Tibial artery (tissue), 4 donors: ENCODE measurements at regions not wholly inside any gene's neighbourhood (a gene's known extent, or its start where the extent isn't known, plus 50 kb on each side); places are given as distances from the start of the nearest gene placed in this dataset.

Experiments used
- DNase-seq, 2 donors: peaks; one replicate each; pipeline ENCODE4 v3.0.0-alpha.2; 2019
- H3K27ac ChIP-seq, 2 donors: fragments of 200-600 bp; sonication (generic) in 1 of 2; 1 replicate in 1 of 2; 2 replicates in 1 of 2; pipeline ENCODE4 v1.5.1; 2018 to 2019; ENCODE audit warnings: mild to moderate bottlenecking in 1 of 2
- H3K27me3 ChIP-seq, 2 donors: fragments of 200-600 bp; sonication (generic) in 1 of 2; one replicate each; pipeline versions ENCODE4 v1.5.1 to v1.6.0; 2016 to 2019
- H3K36me3 ChIP-seq, 3 donors: fragments of 200-600 bp; sonication (generic) in 2 of 3; one replicate each; pipeline ENCODE4 v1.5.1; 2016 to 2019; ENCODE audit warnings: mild to moderate bottlenecking in 2 of 3
- H3K4me1 ChIP-seq, 4 donors: fragments of 200-600 bp; sonication (generic) in 2 of 4; 1 replicate in 3 of 4; 2 replicates in 1 of 4; pipeline ENCODE4 v1.5.1; 2016 to 2019
- H3K4me3 ChIP-seq, 2 donors: fragments of 200-600 bp; sonication (generic) in 1 of 2; 1 replicate in 1 of 2; 2 replicates in 1 of 2; pipeline ENCODE4 v1.5.1; 2018 to 2019; ENCODE audit warnings: mild to moderate bottlenecking in 2 of 2
- H3K9me3 ChIP-seq, 3 donors: fragments of 200-600 bp; sonication (generic) in 1 of 3; one replicate each; pipeline ENCODE4 v1.5.1; 2016 to 2019
- CTCF ChIP-seq, 2 experiments: fragments of 200-600 bp in 1 of 2; fragments of 450-650 bp in 1 of 2; IDR thresholded peaks; one replicate each; pipeline ENCODE4 v1.5.1; 2017 to 2019; ENCODE audit warnings: antibody characterized with exemption in 2 of 2, mild to moderate bottlenecking in 1 of 2, moderate library complexity in 1 of 2
- intact Hi-C: fragments of 100-400 bp; cut with DNase I; formaldehyde crosslinking; loops from one replicate; pipeline ENCODE4 v1.15.0; 2023; ENCODE audit warnings: low total_unique reads

- no peaks in the 10 kb centered on the region for H3K27me3 ChIP-seq
- H3K9me3 ChIP-seq = no peaks in the 10 kb centered on the region
- no peak for TF ChIP-seq CTCF (IDR thresholded peaks at IDR 0.05)
- no peak overlapping the region for H3K4me3 ChIP-seq
- H3K27ac ChIP-seq = peak overlapping the region in 1 of 2 donors; percentile 61
- no peaks in the 10 kb centered on the region for H3K36me3 ChIP-seq
- intact Hi-C loops = no loop called here
- DNase-seq = no peak
- peaks cover 0 to 23% (median 8%) of the 10 kb centered on the region in 4 donors for H3K4me1 ChIP-seq
These were observed 353.5 kb downstream of the ENC1 start for GRCh38 chr5:74286734-74287695.

GRCh38 chr5:74285675-74286280 is 354.8 kb downstream of the ENC1 start:
- DNase-seq = no peak
- H3K36me3 ChIP-seq = no peaks in the 10 kb centered on the region
- no peak overlapping the region for H3K27ac ChIP-seq
- no peak overlapping the region for H3K4me3 ChIP-seq
- no peaks in the 10 kb centered on the region for H3K9me3 ChIP-seq
- no peak for TF ChIP-seq CTCF (IDR thresholded peaks at IDR 0.05)
- H3K4me1 ChIP-seq = peaks cover 0 to 22% (median 8%) of the 10 kb centered on the region in 4 donors
- intact Hi-C loops = no loop called here
- no peaks in the 10 kb centered on the region for H3K27me3 ChIP-seq

GRCh38 chr5:74282490-74282889 is 358.0 kb downstream of the ENC1 start:
- H3K9me3 ChIP-seq = no peaks in the 10 kb centered on the region
- intact Hi-C loops = no loop called here

GRCh38 chr5:74281166-74281565 is 359.4 kb downstream of the ENC1 start:
- H3K27ac ChIP-seq = no peak overlapping the region
- no peaks in the 10 kb centered on the region for H3K9me3 ChIP-seq
- no peaks in the 10 kb centered on the region for H3K4me1 ChIP-seq
- no peaks in the 10 kb centered on the region for H3K27me3 ChIP-seq
- no peak overlapping the region for H3K4me3 ChIP-seq
- TF ChIP-seq CTCF (IDR thresholded peaks at IDR 0.05) = no peak
- no peak for DNase-seq
- H3K36me3 ChIP-seq = no peaks in the 10 kb centered on the region
- intact Hi-C loops = no loop called here

More at GRCh38 chr5:74282490-74282889, 358.0 kb downstream of the ENC1 start:
- Histone ChIP-seq H3K36me3 (no peaks in the 10 kb centered on the region), H3K4me1 (no peaks in the 10 kb centered on the region), H3K27ac (no peak overlapping the region), H3K4me3 (no peak overlapping the region), H3K27me3 (no peaks in the 10 kb centered on the region)
- TF ChIP-seq CTCF (IDR thresholded peaks at IDR 0.05) = no peak
- no peak for DNase-seq

GRCh38 chr5:74280306-74280705 is 360.2 kb downstream of the ENC1 start:
- Histone ChIP-seq H3K4me3 (no peak overlapping the region), H3K27ac (no peak overlapping the region), H3K36me3 (no peaks in the 10 kb centered on the region), H3K4me1 (no peaks in the 10 kb centered on the region), H3K27me3 (no peaks in the 10 kb centered on the region), H3K9me3 (no peaks in the 10 kb centered on the region)
- intact Hi-C loops = no loop called here
- TF ChIP-seq CTCF (IDR thresholded peaks at IDR 0.05) = no peak
- no peak for DNase-seq
